ENCODE measurements at regions not wholly inside any gene's neighbourhood (a gene's known extent, or its start where the extent isn't known, plus 50 kb on each side); places are given as distances from the start of the nearest gene placed in this dataset.

GRCh38 chr20:24831232-24831631 lies 117.8 kb upstream of the CST7 start:
- TF ChIP-seq CTCF (conservative IDR thresholded peaks at IDR 0.05; ENCODE audit: low read depth, low read length) (no peak), MXI1 (IDR thresholded peaks at IDR 0.05; ENCODE audit: borderline replicate concordance, low read depth, low read length) (no peak), SMC3 (IDR thresholded peaks at IDR 0.05; ENCODE audit: low read depth, low read length) (no peak), FOS (IDR thresholded peaks at IDR 0.05; ENCODE audit: low read depth, low read length) (no peak), USF2 (IDR thresholded peaks at IDR 0.05; ENCODE audit: low read depth, low read length) (no peak), BHLHE40 (IDR thresholded peaks at IDR 0.05; ENCODE audit: low read depth, low read length) (no peak), RAD21 (IDR thresholded peaks at IDR 0.05; ENCODE audit: low read length) (no peak), POLR2A (IDR thresholded peaks at IDR 0.05; ENCODE audit: low read depth, low read length) (no peak), CEBPB (IDR thresholded peaks at IDR 0.05; ENCODE audit: low read depth, low read length) (no peak), NFE2L2 (IDR thresholded peaks at IDR 0.05; ENCODE audit: low read depth, low read length) (no peak), ELK1 (IDR thresholded peaks at IDR 0.05; ENCODE audit: borderline replicate concordance, low read depth, low read length) (no peak), MAZ (IDR thresholded peaks at IDR 0.05; ENCODE audit: borderline replicate concordance, low read depth, low read length) (no peak), RCOR1 (IDR thresholded peaks at IDR 0.05; ENCODE audit: insufficient replicate concordance, low read length) (no peak)
